Uterus (tissue), 2 donors: ENCODE measurements at regions not wholly inside any gene's neighbourhood (a gene's known extent, or its start where the extent isn't known, plus 50 kb on each side); places are given as distances from the start of the nearest gene placed in this dataset.

ENCODE experiments used
- CTCF ChIP-seq, 4 experiments: fragments of 200-600 bp in 2 of 4; fragments of 450-650 bp in 2 of 4; sonication (generic) in 2 of 4; IDR thresholded peaks; one replicate each; pipeline ENCODE4 v1.5.1; 2016 to 2019; ENCODE audit warnings: antibody characterized with exemption in 4 of 4, mild to moderate bottlenecking in 2 of 4, moderate library complexity in 1 of 4
- POLR2A ChIP-seq, 2 donors: fragments of 450-650 bp; IDR thresholded peaks; one replicate each; pipeline ENCODE4 v1.6.1; 2016; ENCODE audit warnings: antibody characterized with exemption in 2 of 2, mild to moderate bottlenecking in 1 of 2, moderate library complexity in 1 of 2

GRCh38 chr14:89587136-89587420 lies 170.0 kb upstream of the FOXN3 start:
- no peak for TF ChIP-seq POLR2A (IDR thresholded peaks at IDR 0.05)
- TF ChIP-seq CTCF (IDR thresholded peaks at IDR 0.05), result no peak
